K562 (cell line): ENCODE measurements at regions not wholly inside any gene's neighbourhood (a gene's known extent, or its start where the extent isn't known, plus 50 kb on each side); places are given as distances from the start of the nearest gene placed in this dataset.

Experiments
- ATAC-seq: fragments of 200-7000 bp; cut with Tn5 transposase; 3 replicates; pipeline ENCODE4 v1.9.1; 2020; ENCODE audit warnings: moderate library complexity
- BruUV-seq: library from RNA; stranded (reverse); fragments of 400-500 nt; replicated peaks from 2 replicates; lab custom pipeline; 2021; lab: Mats Ljungman, UMichigan
- CTCF ChIA-PET: fragments of 300-600 bp; formaldehyde crosslinking; extraction: SDS; loops from one replicate; lab custom pipeline; 2021; ENCODE audit warnings: low intra/inter-chr PET ratio; lab: Yijun Ruan, JAX
- POLR2A ChIA-PET: fragments of 300-600, 350-650 bp; sonication (Branson Sonifier 250); formaldehyde crosslinking; extraction: SDS; loops from one replicate; lab custom pipeline; 2021; ENCODE audit warnings: antibody characterized with exemption, inconsistent platforms; lab: Yijun Ruan, JAX
- DNase-seq, 4 experiments: peaks; one replicate each; pipeline versions ENCODE4 v3.0.0 to v3.0.0-alpha.2; 2011 to 2018; ENCODE audit warnings: low spot score in 3 of 4, mixed read lengths in 3 of 4; ENCODE audit errors: extremely low read depth in 1 of 4
- FAIRE-seq: peaks from 2 replicates; lab custom pipeline; 2011; peaks lifted over from hg19 to GRCh38; lab: Jason Lieb, UNC
- H2AFZ ChIP-seq: 2 replicates; pipeline ENCODE4 v1.6.0; 2011; ENCODE audit warnings: low read depth, low read length, control low read depth, inconsistent platforms
- H3K27ac ChIP-seq: fragments of 200-600 bp; 3 replicates; pipeline ENCODE4 v1.8.0; 2011; ENCODE audit warnings: low read depth, mild to moderate bottlenecking, control low read depth, inconsistent platforms, low read length, moderate library complexity, mixed read lengths; ENCODE audit errors: extremely low read depth
- H3K27me3 ChIP-seq, 2 experiments: fragments of 300-600 bp in 1 of 2; 2 replicates in 1 of 2; 3 replicates in 1 of 2; pipeline versions ENCODE4 v1.6.0 to v1.8.0; 2011; ENCODE audit warnings: inconsistent platforms in 2 of 2, low read length in 2 of 2, mild to moderate bottlenecking in 1 of 2, mixed read lengths in 1 of 2, moderate library complexity in 1 of 2; ENCODE audit not compliant: control insufficient read depth in 2 of 2, insufficient read depth in 2 of 2
- H3K36me3 ChIP-seq: fragments of 300-600 bp; 3 replicates; pipeline ENCODE4 v1.8.0; 2011; ENCODE audit warnings: mild to moderate bottlenecking, low read length, inconsistent platforms; ENCODE audit not compliant: control insufficient read depth, insufficient read depth
- H3K4me1 ChIP-seq, 2 experiments: fragments of 200-600 bp in 1 of 2; replicated peaks in 1 of 2; 2 replicates in 1 of 2; 3 replicates in 1 of 2; pipeline versions ENCODE4 v1.5.1 to v1.8.0; 2011; ENCODE audit warnings: inconsistent platforms in 2 of 2, low read length in 2 of 2, mild to moderate bottlenecking in 1 of 2, mixed read lengths in 1 of 2, moderate library complexity in 1 of 2; ENCODE audit not compliant: control insufficient read depth in 2 of 2, insufficient read depth in 2 of 2
- H3K4me2 ChIP-seq: 2 replicates; pipeline ENCODE4 v1.6.1; 2011; ENCODE audit warnings: low read length, control low read depth, inconsistent platforms, mixed read lengths; ENCODE audit not compliant: insufficient read depth
- H3K4me3 ChIP-seq: fragments of 200-600 bp; sonication (generic), shearing (Covaris generic); 2 replicates; pipeline ENCODE4 v1.5.1; 2016; ENCODE audit warnings: control low read depth, inconsistent platforms
- H3K79me2 ChIP-seq: fragments of 200-600 bp; 3 replicates; pipeline ENCODE4 v1.8.0; 2011; ENCODE audit warnings: low read length, inconsistent platforms; ENCODE audit not compliant: control insufficient read depth, insufficient read depth
- H3K9ac ChIP-seq, 2 experiments: 2 replicates each; pipeline versions ENCODE4 v1.6.0 to v1.6.1; 2011; ENCODE audit warnings: low read depth in 2 of 2, low read length in 2 of 2, control low read depth in 1 of 2, inconsistent platforms in 1 of 2, mild to moderate bottlenecking in 1 of 2, mixed read lengths in 1 of 2; ENCODE audit not compliant: insufficient read depth in 1 of 2
- H3K9me1 ChIP-seq: one replicate; pipeline ENCODE4 v1.6.0; 2011; ENCODE audit warnings: inconsistent platforms, mild to moderate bottlenecking, low read length, moderate library complexity; ENCODE audit not compliant: control insufficient read depth, insufficient read depth
- H3K9me3 ChIP-seq: replicated peaks from 2 replicates; pipeline ENCODE4 v1.5.1; 2011; ENCODE audit warnings: low read depth, low read length, inconsistent platforms; ENCODE audit not compliant: control insufficient read depth, insufficient read depth
- H4K20me1 ChIP-seq: replicated peaks from 2 replicates; pipeline ENCODE4 v1.6.1; 2011; ENCODE audit warnings: low read length, inconsistent platforms, mixed read lengths; ENCODE audit not compliant: control insufficient read depth, insufficient read depth
- CHD2 ChIP-seq: IDR thresholded peaks from 2 replicates; pipeline ENCODE4 v1.6.1; 2011; ENCODE audit warnings: low read depth, low read length
- DLX4 ChIP-seq: fragments of 250-450 bp; sonication (Bioruptor Pico); IDR thresholded peaks from 2 replicates; pipeline ENCODE4 v1.6.1; 2021; ENCODE audit warnings: mild to moderate bottlenecking
- E2F4 ChIP-seq: sonication (generic); formaldehyde crosslinking; IDR thresholded peaks from 2 replicates; pipeline ENCODE4 v1.8.0; 2022; ENCODE audit warnings: mild to moderate bottlenecking, low read depth, missing genetic modification reagents
- HNRNPLL ChIP-seq: fragments of 200-400 bp; formaldehyde crosslinking; IDR thresholded peaks from 2 replicates; pipeline ENCODE4 v1.6.1; 2017; ENCODE audit warnings: low read length, low read depth, mild to moderate bottlenecking; ENCODE audit not compliant: poor library complexity, severe bottlenecking
- HSF4 ChIP-seq: fragments of 250-450 bp; sonication (Bioruptor Pico); IDR thresholded peaks from 2 replicates; pipeline ENCODE4 v2.1.2; 2022; ENCODE audit warnings: mild to moderate bottlenecking, moderate library complexity, borderline replicate concordance
- MXD1 ChIP-seq: fragments of 250-450 bp; sonication (Bioruptor Pico); IDR thresholded peaks from 2 replicates; pipeline ENCODE4 v1.8.0; 2021; ENCODE audit warnings: borderline replicate concordance, mild to moderate bottlenecking, moderate library complexity; ENCODE audit not compliant: poor library complexity, severe bottlenecking
- RUNX1 ChIP-seq: sonication (generic); IDR thresholded peaks from 2 replicates; pipeline ENCODE4 v1.6.1; 2016; ENCODE audit warnings: antibody characterized with exemption, low read depth
- ZBTB26 ChIP-seq: fragments of 450-650 bp; formaldehyde crosslinking; IDR thresholded peaks from 2 replicates; pipeline ENCODE4 v1.4.0; 2022; ENCODE audit warnings: missing genetic modification characterization
- ZBTB33 ChIP-seq: sonication (generic); formaldehyde crosslinking; IDR thresholded peaks from 2 replicates; pipeline ENCODE4 v1.8.1; 2023; ENCODE audit warnings: mild to moderate bottlenecking, missing genetic modification reagents
- ZNF133 ChIP-seq: fragments of 250-450 bp; sonication (Bioruptor Pico); IDR thresholded peaks from 2 replicates; pipeline ENCODE4 v1.4.0; 2020; ENCODE audit warnings: mild to moderate bottlenecking
- ZNF280B ChIP-seq: fragments of 250-450 bp; sonication (Bioruptor Pico); IDR thresholded peaks from 2 replicates; pipeline ENCODE4 v1.5.1; 2021; ENCODE audit warnings: mild to moderate bottlenecking
- WGBS: fragments of 100-300 bp; shearing (Covaris generic); methylation state at CpG from one replicate; pipeline ENCODE4 v1.1.6; 2016; ENCODE audit warnings: low coverage, mixed read lengths; ENCODE audit not compliant: insufficient coverage; ENCODE audit errors: missing lambda C conversion rate; 5-methylcytosine and 5-hydroxymethylcytosine counted together
- in situ Hi-C: fragments of 300-500 bp; cut with MboI; formaldehyde crosslinking; loops from 4 replicates; pipeline ENCODE4 v1.15.0; 2018; ENCODE audit warnings: inconsistent platforms, mixed read lengths
- intact Hi-C: fragments of 100-400 bp; cut with micrococcal nuclease; formaldehyde crosslinking; loops from 2 replicates; pipeline ENCODE4 v1.14.2; 2022

- TF ChIP-seq DLX4 (CRISPR knock-in tag) (no peak), CHD2 (no peak), ZNF133 (CRISPR knock-in tag) (no peak)
Measured at GRCh38 chr7:82592416-82592815, 148.8 kb upstream of the CACNA2D1 start (continued).

- H3K9me3 ChIP-seq = no peaks in the 10 kb centered on the region
- TF ChIP-seq HNRNPLL = no peak
- no peak for TF ChIP-seq ZBTB33 (CRISPR knock-in tag)
- no peak for TF ChIP-seq MXD1
- no peak for TF ChIP-seq RUNX1
- TF ChIP-seq ZBTB26 = no peak
- no peak for TF ChIP-seq E2F4 (CRISPR knock-in tag)
- TF ChIP-seq HSF4 (CRISPR knock-in tag) = no peak
- no peak for TF ChIP-seq ZNF280B (CRISPR knock-in tag)
- in situ Hi-C loops (no loop called here), intact Hi-C loops (no loop called here)
- H3K4me1 ChIP-seq = no peaks in the 10 kb centered on the region
- H3K27me3 ChIP-seq = no peaks in the 10 kb centered on the region
- no peak overlapping the region for H3K9ac ChIP-seq
- ATAC-seq (no peak), DNase-seq (no peak), FAIRE-seq (no peak)
- ChIA-PET CTCF (no interaction called here), POLR2A (no interaction called here)
- H2AFZ ChIP-seq = no peak overlapping the region
- WGBS = 0% methylated on average over 3 of the region's 3 CpGs
- no peaks in the 10 kb centered on the region for H3K79me2 ChIP-seq
- H3K27ac ChIP-seq = no peak overlapping the region
- H3K4me3 ChIP-seq = no peak overlapping the region
- H3K36me3 ChIP-seq = no peaks in the 10 kb centered on the region
- H3K9me1 ChIP-seq = no peaks in the 10 kb centered on the region
- no peak overlapping the region for H3K4me2 ChIP-seq
- no TSS peak for BruUV-seq
- no peaks in the 10 kb centered on the region for H4K20me1 ChIP-seq
Measured at GRCh38 chr7:82579047-82579446, 135.5 kb upstream of the CACNA2D1 start.
